HEK293T (cell line): ENCODE measurements at regions not wholly inside any gene's neighbourhood (a gene's known extent, or its start where the extent isn't known, plus 50 kb on each side); places are given as distances from the start of the nearest gene placed in this dataset.

Experiments
- ARNT ChIP-seq: fragments of 450-650 bp; IDR thresholded peaks from 2 replicates; pipeline ENCODE4 v1.6.1; 2017; ENCODE audit warnings: mild to moderate bottlenecking
- BHLHE40 ChIP-seq: fragments of 450-650 bp; IDR thresholded peaks from 2 replicates; pipeline ENCODE4 v1.6.1; 2016; ENCODE audit warnings: mild to moderate bottlenecking, moderate library complexity, borderline replicate concordance
- CTBP1 ChIP-seq: fragments of 450-650 bp; IDR thresholded peaks from 2 replicates; pipeline ENCODE4 v1.6.1; 2016; ENCODE audit warnings: borderline replicate concordance
- ELF4 ChIP-seq: fragments of 450-650 bp; IDR thresholded peaks from 2 replicates; pipeline ENCODE4 v1.6.1; 2017; ENCODE audit warnings: antibody characterized with exemption
- FOXK2 ChIP-seq: fragments of 450-650 bp; IDR thresholded peaks from 2 replicates; pipeline ENCODE4 v1.6.1; 2016; ENCODE audit warnings: mild to moderate bottlenecking
- FOXM1 ChIP-seq: fragments of 450-650 bp; IDR thresholded peaks from 2 replicates; pipeline ENCODE4 v1.6.1; 2017; ENCODE audit warnings: mild to moderate bottlenecking, borderline replicate concordance
- HDGF ChIP-seq: fragments of 450-650 bp; IDR thresholded peaks from 2 replicates; pipeline ENCODE4 v1.6.1; 2017; ENCODE audit warnings: antibody characterized with exemption, borderline replicate concordance
- LEF1 ChIP-seq: fragments of 450-650 bp; IDR thresholded peaks from 2 replicates; pipeline ENCODE4 v1.6.1; 2017; ENCODE audit warnings: mild to moderate bottlenecking, borderline replicate concordance
- SP1 ChIP-seq: fragments of 450-650 bp; IDR thresholded peaks from 2 replicates; pipeline ENCODE4 v1.6.1; 2017
- SUZ12 ChIP-seq: fragments of 450-650 bp; IDR thresholded peaks from 2 replicates; pipeline ENCODE4 v1.6.1; 2016; ENCODE audit warnings: mild to moderate bottlenecking
- TARDBP ChIP-seq: fragments of 450-650 bp; IDR thresholded peaks from 2 replicates; pipeline ENCODE4 v1.6.1; 2016
- ZNF384 ChIP-seq: fragments of 450-650 bp; IDR thresholded peaks from 2 replicates; pipeline ENCODE4 v1.6.1; 2016

GRCh38 chr13:78190296-78190695 lies 271.7 kb upstream of the EDNRB start:
- TF ChIP-seq BHLHE40 = no peak
- TF ChIP-seq LEF1 = no peak
- no peak for TF ChIP-seq ZNF384
- TF ChIP-seq HDGF = no peak
- no peak for TF ChIP-seq CTBP1
- TF ChIP-seq ARNT = no peak
- TF ChIP-seq FOXM1 = no peak
- TF ChIP-seq SP1 = no peak
- TF ChIP-seq ELF4 = no peak
- TF ChIP-seq TARDBP = no peak
- TF ChIP-seq SUZ12 = no peak
- no peak for TF ChIP-seq FOXK2
